Activated naive CD8-positive, alpha-beta T cell treated with anti-CD3 and anti-CD28 coated beads for 36 hours (primary cell): ENCODE measurements at regions not wholly inside any gene's neighbourhood (a gene's known extent, or its start where the extent isn't known, plus 50 kb on each side); places are given as distances from the start of the nearest gene placed in this dataset.
"Not testable (repeated sequence)": the region's sequence is repeated elsewhere in the genome, so short reads cannot be mapped to it uniquely, and the experiment has no call there.

ENCODE experiments used
- DNase-seq: peaks from one replicate; pipeline ENCODE4 v3.0.0; 2021
- H3K27ac Mint-ChIP-seq: one replicate; pipeline ENCODE4 v1.8.0; 2022; ENCODE audit warnings: mild to moderate bottlenecking, moderate library complexity, mixed read lengths
- H3K27me3 Mint-ChIP-seq: one replicate; pipeline ENCODE4 v1.8.0; 2022; ENCODE audit warnings: mild to moderate bottlenecking, mixed read lengths
- H3K36me3 Mint-ChIP-seq: one replicate; pipeline ENCODE4 v1.8.0; 2021; ENCODE audit warnings: mild to moderate bottlenecking, mixed read lengths
- H3K4me1 Mint-ChIP-seq: one replicate; pipeline ENCODE4 v1.8.0; 2021; ENCODE audit warnings: mixed read lengths
- H3K4me3 Mint-ChIP-seq: one replicate; pipeline ENCODE4 v1.8.0; 2022; ENCODE audit warnings: mild to moderate bottlenecking, moderate library complexity, mixed read lengths
- H3K9me3 Mint-ChIP-seq: one replicate; pipeline ENCODE4 v1.8.0; 2022; ENCODE audit warnings: mixed read lengths

- no peaks in the 10 kb centered on the region for H3K4me1 Mint-ChIP-seq
- no peak overlapping the region for H3K4me3 Mint-ChIP-seq
- no peak overlapping the region for H3K27ac Mint-ChIP-seq
- no peak for DNase-seq
- H3K36me3 Mint-ChIP-seq = peaks cover 16% of the 10 kb centered on the region
- H3K27me3 Mint-ChIP-seq = peaks cover 5% of the 10 kb centered on the region
- H3K9me3 Mint-ChIP-seq = peaks cover 29% of the 10 kb centered on the region
Observed at GRCh38 chr13:50537029-50537428, 306.5 kb downstream of the DLEU7 start.

- H3K27ac Mint-ChIP-seq = no peak overlapping the region
- H3K27me3 Mint-ChIP-seq = peaks cover 8% of the 10 kb centered on the region
- H3K9me3 Mint-ChIP-seq = peaks cover 22% of the 10 kb centered on the region
- H3K4me3 Mint-ChIP-seq = no peak overlapping the region
- DNase-seq = no peak
- peaks cover 16% of the 10 kb centered on the region for H3K36me3 Mint-ChIP-seq
- no peaks in the 10 kb centered on the region for H3K4me1 Mint-ChIP-seq
Observed at GRCh38 chr13:50539791-50540530, 303.5 kb downstream of the DLEU7 start.

GRCh38 chr13:50543141-50543540 lies 300.4 kb downstream of the DLEU7 start:
- Mint-ChIP-seq H3K27ac (no peak overlapping the region), H3K27me3 (peaks cover 8% of the 10 kb centered on the region), H3K4me3 (no peak overlapping the region), H3K9me3 (peaks cover 8% of the 10 kb centered on the region), H3K4me1 (no peaks in the 10 kb centered on the region), H3K36me3 (peaks cover 7% of the 10 kb centered on the region)
- no peak for DNase-seq

GRCh38 chr13:50543782-50544181 lies 299.7 kb downstream of the DLEU7 start:
- H3K27ac Mint-ChIP-seq = no peak overlapping the region
- peaks cover 4% of the 10 kb centered on the region for H3K36me3 Mint-ChIP-seq
- no peaks in the 10 kb centered on the region for H3K4me1 Mint-ChIP-seq
- H3K9me3 Mint-ChIP-seq = peaks cover 4% of the 10 kb centered on the region
- no peak overlapping the region for H3K4me3 Mint-ChIP-seq
- peaks cover 8% of the 10 kb centered on the region for H3K27me3 Mint-ChIP-seq
- no peak for DNase-seq

- Mint-ChIP-seq H3K27ac (no peak overlapping the region), H3K9me3 (no peaks in the 10 kb centered on the region), H3K4me3 (no peak overlapping the region), H3K4me1 (no peaks in the 10 kb centered on the region), H3K36me3 (peaks cover under 1% of the 10 kb centered on the region), H3K27me3 (peaks cover 8% of the 10 kb centered on the region)
- DNase-seq = no peak
Observed at GRCh38 chr13:50544211-50544610, 299.3 kb downstream of the DLEU7 start.

DNA sequence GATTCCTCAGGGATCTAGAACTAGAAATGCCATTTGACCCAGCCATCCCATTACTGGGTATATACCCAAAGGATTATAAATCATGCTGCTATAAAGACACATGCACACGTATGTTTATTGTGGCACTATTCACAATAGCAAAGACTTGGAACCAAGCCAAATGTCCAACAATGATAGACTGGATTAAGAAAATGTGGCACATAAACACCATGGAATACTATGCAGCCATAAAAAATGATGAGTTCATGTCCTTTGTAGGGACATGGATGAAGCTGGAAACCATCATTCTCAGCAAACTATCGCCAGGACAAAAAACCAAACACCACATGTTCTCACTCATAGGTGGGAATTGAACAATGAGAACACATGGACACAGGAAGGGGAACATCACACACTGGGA lies 296.3 kb downstream of the DLEU7 start:
- not testable (repeated sequence) for H3K27ac Mint-ChIP-seq, H3K4me3 Mint-ChIP-seq, H3K27me3 Mint-ChIP-seq, DNase-seq, H3K4me1 Mint-ChIP-seq, H3K9me3 Mint-ChIP-seq, H3K36me3 Mint-ChIP-seq

DNA sequence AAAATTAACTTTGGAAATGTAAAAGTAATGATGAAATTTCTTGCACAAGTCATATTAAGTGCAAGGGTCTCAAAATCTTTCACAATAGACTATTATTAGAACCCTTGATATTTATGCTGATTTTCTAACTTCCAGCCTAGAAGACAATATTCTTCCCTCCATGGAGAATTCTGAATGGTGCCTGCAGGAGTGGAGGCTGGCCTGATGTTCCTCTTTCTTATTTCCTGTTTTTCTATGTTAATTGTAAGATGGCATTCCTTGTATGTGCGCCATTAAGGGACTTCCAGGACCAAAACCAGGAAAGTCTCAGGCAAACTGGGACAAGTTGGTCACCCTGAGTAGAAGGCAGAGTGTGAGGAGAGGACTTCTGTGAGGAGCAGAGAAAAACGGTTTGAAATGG lies 294.9 kb downstream of the DLEU7 start:
- Mint-ChIP-seq H3K27ac (no peak overlapping the region), H3K27me3 (peaks cover 2% of the 10 kb centered on the region), H3K36me3 (no peaks in the 10 kb centered on the region), H3K4me3 (no peak overlapping the region), H3K9me3 (no peaks in the 10 kb centered on the region), H3K4me1 (no peaks in the 10 kb centered on the region)
- DNase-seq = no peak

GRCh38 chr13:50549221-50549942 lies 294.1 kb downstream of the DLEU7 start:
- H3K4me1 Mint-ChIP-seq = no peaks in the 10 kb centered on the region
- DNase-seq = no peak
- H3K4me3 Mint-ChIP-seq = no peak overlapping the region
- H3K27ac Mint-ChIP-seq = no peak overlapping the region
- no peaks in the 10 kb centered on the region for H3K27me3 Mint-ChIP-seq
- no peaks in the 10 kb centered on the region for H3K36me3 Mint-ChIP-seq
- H3K9me3 Mint-ChIP-seq = peaks cover 1% of the 10 kb centered on the region

DNA sequence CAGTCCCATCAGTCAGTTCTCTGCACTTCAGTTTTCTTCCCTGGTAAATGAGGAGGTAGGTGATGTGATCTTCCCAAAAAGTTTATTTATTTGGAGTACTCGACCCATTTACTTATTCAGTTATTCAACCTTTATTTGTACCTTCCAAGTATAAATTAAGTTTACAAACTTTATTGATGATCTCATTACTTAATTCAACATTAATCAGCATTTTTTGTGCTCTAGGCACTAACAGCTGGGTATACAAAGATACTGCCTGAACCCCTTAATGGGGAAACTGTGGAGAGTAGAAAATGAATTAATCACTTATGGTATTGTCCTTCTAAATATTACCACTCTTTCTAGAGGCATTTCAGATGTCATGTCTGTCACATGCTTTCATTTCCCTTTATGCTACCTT lies 293.3 kb downstream of the DLEU7 start:
- Mint-ChIP-seq H3K27ac (no peak overlapping the region), H3K4me3 (no peak overlapping the region)
- no peak for DNase-seq

DNA sequence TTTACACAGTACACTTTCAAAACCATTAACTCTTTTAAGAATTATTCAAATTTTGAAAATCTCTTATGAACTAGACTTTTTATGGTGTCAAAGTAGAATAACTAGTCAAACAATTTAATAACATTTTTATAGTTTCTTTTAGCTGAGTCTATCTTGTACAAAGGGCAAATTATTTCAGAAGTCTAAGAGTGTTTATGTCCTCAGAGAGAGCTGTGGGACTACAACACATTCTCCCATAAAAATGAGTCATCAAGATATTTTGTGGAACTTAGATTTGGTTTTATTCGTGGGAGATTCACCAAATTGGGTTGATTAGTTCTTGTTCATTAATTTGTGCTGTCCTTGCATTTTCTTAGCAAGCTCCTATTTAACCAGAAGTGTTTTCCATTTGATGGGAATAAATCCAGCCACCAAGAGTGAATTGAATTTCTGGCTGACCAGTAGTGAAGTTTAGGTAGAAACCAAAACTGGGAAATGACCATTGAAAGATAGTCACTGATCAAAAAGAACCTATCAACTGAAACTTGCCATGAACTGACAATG lies 291.0 kb downstream of the DLEU7 start:
- no peak for DNase-seq
- Mint-ChIP-seq H3K36me3 (no peaks in the 10 kb centered on the region), H3K9me3 (peaks cover 1% of the 10 kb centered on the region), H3K4me3 (no peak overlapping the region), H3K27me3 (no peaks in the 10 kb centered on the region), H3K4me1 (no peaks in the 10 kb centered on the region), H3K27ac (no peak overlapping the region)

More for the DNA sequence above, 293.3 kb downstream of the DLEU7 start:
- Mint-ChIP-seq H3K27me3 (no peaks in the 10 kb centered on the region), H3K9me3 (peaks cover 1% of the 10 kb centered on the region), H3K4me1 (no peaks in the 10 kb centered on the region), H3K36me3 (no peaks in the 10 kb centered on the region)

GRCh38 chr13:50561739-50562138 lies 281.8 kb downstream of the DLEU7 start:
- Mint-ChIP-seq H3K9me3 (peaks cover 3% of the 10 kb centered on the region), H3K4me1 (no peaks in the 10 kb centered on the region), H3K36me3 (no peaks in the 10 kb centered on the region), H3K4me3 (no peak overlapping the region), H3K27me3 (peaks cover 5% of the 10 kb centered on the region), H3K27ac (no peak overlapping the region)
- DNase-seq = no peak

DNA sequence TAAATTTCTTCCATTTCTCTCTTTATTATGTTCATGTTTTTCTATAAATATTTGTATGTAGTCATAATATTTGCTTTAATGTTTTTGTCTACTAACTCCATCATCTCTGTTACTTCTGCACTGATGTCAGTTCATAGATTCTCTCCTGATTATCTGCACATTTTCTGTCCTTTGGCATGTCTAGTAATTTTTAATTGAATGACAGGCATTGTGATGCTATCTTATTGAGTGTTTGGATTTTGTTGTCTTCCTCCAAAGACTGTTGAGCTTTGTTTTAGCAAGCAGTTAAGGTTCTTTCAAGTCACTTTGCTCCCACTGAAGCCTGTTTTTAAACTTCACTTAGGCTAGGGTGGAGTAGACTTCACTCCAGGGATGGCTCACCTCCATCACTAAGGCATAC lies 276.8 kb downstream of the DLEU7 start:
- Mint-ChIP-seq H3K27me3 (peaks cover 10% of the 10 kb centered on the region), H3K36me3 (peaks cover 11% of the 10 kb centered on the region), H3K4me3 (no peak overlapping the region), H3K9me3 (peaks cover 10% of the 10 kb centered on the region), H3K27ac (no peak overlapping the region), H3K4me1 (no peaks in the 10 kb centered on the region)
- DNase-seq = no peak

GRCh38 chr13:50572129-50572528 lies 271.4 kb downstream of the DLEU7 start:
- H3K4me1 Mint-ChIP-seq = peaks cover 6% of the 10 kb centered on the region
- peaks cover 16% of the 10 kb centered on the region for H3K27me3 Mint-ChIP-seq
- H3K4me3 Mint-ChIP-seq = no peak overlapping the region
- H3K9me3 Mint-ChIP-seq = peaks cover 5% of the 10 kb centered on the region
- no peak for DNase-seq
- H3K36me3 Mint-ChIP-seq = peaks cover 10% of the 10 kb centered on the region
- H3K27ac Mint-ChIP-seq = no peak overlapping the region

DNA sequence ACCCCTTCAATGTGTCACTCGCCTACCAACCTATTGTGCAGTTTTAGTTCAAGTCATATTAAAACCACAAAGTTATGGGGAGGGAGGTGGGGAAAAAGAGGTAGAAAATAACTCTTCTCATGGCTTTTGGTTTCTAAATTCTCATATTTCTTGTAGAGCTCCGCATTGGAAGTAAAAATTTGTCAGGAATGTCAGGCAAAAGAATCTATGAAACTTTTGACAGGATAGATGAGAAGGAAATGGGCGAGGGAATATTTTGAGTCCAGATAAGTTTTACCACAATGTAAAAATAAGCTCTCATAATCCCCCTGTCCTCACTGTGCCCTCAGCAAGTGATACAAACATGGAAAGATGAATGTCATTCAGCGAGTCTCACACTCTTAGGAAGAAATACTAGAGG lies 270.4 kb downstream of the DLEU7 start:
- Mint-ChIP-seq H3K4me3 (no peak overlapping the region), H3K4me1 (peaks cover 6% of the 10 kb centered on the region), H3K9me3 (no peaks in the 10 kb centered on the region), H3K27ac (no peak overlapping the region), H3K27me3 (peaks cover 12% of the 10 kb centered on the region), H3K36me3 (peaks cover 6% of the 10 kb centered on the region)
- DNase-seq = no peak

DNA sequence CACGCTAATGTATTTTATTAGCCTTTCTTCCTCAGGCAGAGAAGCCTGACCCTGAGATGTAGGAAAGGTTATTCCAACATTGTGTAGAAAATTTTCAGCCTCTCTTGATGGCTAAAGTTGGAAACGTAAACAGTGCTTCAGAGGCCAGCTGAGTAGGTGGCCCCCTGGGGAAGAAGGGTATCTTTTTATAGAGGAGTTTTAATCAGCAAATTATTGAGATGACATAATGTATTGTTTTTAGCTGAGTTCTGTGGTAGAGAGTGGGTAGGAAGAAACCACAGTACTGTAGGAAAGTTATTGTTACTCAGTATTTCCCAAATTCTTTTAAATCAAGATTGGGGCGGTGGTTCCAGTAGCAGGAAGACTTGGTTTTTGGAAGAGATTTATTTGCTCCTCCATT lies 268.8 kb downstream of the DLEU7 start:
- DNase-seq = no peak
- peaks cover 6% of the 10 kb centered on the region for H3K4me1 Mint-ChIP-seq

GRCh38 chr13:50575138-50575537 lies 268.4 kb downstream of the DLEU7 start:
- Mint-ChIP-seq H3K4me3 (no peak overlapping the region), H3K9me3 (no peaks in the 10 kb centered on the region), H3K36me3 (peaks cover 5% of the 10 kb centered on the region), H3K4me1 (peaks cover 6% of the 10 kb centered on the region), H3K27ac (no peak overlapping the region), H3K27me3 (peaks cover 15% of the 10 kb centered on the region)
- no peak for DNase-seq

More for the DNA sequence above, 268.8 kb downstream of the DLEU7 start:
- H3K9me3 Mint-ChIP-seq = no peaks in the 10 kb centered on the region
- peaks cover 5% of the 10 kb centered on the region for H3K36me3 Mint-ChIP-seq
- H3K27me3 Mint-ChIP-seq = peaks cover 15% of the 10 kb centered on the region
- H3K4me3 Mint-ChIP-seq = no peak overlapping the region
- no peak overlapping the region for H3K27ac Mint-ChIP-seq
